Liver (tissue), 2 donors: ENCODE measurements at regions not wholly inside any gene's neighbourhood (a gene's known extent, or its start where the extent isn't known, plus 50 kb on each side); places are given as distances from the start of the nearest gene placed in this dataset.

Source experiments
- FOXA2 ChIP-seq: IDR thresholded peaks from 2 replicates; pipeline ENCODE4 v1.6.1; 2016; ENCODE audit warnings: antibody characterized with exemption
- TF ChIP-seq, protein P1 (sequence below): fragments of 150-350 bp; IDR thresholded peaks from 2 replicates; pipeline ENCODE4 v1.5.1; 2017; ENCODE audit warnings: improper control_type of control experiment, low read depth, low read length; ENCODE audit not compliant: missing input control
- TF ChIP-seq, protein P2 (sequence below): IDR thresholded peaks from 2 replicates; pipeline ENCODE4 v1.6.1; 2016; ENCODE audit warnings: antibody characterized with exemption, mild to moderate bottlenecking
- donor health status: healthy.

- no peak for TF ChIP-seq FOXA2
- TF ChIP-seq, protein P1, sequence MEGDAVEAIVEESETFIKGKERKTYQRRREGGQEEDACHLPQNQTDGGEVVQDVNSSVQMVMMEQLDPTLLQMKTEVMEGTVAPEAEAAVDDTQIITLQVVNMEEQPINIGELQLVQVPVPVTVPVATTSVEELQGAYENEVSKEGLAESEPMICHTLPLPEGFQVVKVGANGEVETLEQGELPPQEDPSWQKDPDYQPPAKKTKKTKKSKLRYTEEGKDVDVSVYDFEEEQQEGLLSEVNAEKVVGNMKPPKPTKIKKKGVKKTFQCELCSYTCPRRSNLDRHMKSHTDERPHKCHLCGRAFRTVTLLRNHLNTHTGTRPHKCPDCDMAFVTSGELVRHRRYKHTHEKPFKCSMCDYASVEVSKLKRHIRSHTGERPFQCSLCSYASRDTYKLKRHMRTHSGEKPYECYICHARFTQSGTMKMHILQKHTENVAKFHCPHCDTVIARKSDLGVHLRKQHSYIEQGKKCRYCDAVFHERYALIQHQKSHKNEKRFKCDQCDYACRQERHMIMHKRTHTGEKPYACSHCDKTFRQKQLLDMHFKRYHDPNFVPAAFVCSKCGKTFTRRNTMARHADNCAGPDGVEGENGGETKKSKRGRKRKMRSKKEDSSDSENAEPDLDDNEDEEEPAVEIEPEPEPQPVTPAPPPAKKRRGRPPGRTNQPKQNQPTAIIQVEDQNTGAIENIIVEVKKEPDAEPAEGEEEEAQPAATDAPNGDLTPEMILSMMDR = no peak
- TF ChIP-seq, protein P2, sequence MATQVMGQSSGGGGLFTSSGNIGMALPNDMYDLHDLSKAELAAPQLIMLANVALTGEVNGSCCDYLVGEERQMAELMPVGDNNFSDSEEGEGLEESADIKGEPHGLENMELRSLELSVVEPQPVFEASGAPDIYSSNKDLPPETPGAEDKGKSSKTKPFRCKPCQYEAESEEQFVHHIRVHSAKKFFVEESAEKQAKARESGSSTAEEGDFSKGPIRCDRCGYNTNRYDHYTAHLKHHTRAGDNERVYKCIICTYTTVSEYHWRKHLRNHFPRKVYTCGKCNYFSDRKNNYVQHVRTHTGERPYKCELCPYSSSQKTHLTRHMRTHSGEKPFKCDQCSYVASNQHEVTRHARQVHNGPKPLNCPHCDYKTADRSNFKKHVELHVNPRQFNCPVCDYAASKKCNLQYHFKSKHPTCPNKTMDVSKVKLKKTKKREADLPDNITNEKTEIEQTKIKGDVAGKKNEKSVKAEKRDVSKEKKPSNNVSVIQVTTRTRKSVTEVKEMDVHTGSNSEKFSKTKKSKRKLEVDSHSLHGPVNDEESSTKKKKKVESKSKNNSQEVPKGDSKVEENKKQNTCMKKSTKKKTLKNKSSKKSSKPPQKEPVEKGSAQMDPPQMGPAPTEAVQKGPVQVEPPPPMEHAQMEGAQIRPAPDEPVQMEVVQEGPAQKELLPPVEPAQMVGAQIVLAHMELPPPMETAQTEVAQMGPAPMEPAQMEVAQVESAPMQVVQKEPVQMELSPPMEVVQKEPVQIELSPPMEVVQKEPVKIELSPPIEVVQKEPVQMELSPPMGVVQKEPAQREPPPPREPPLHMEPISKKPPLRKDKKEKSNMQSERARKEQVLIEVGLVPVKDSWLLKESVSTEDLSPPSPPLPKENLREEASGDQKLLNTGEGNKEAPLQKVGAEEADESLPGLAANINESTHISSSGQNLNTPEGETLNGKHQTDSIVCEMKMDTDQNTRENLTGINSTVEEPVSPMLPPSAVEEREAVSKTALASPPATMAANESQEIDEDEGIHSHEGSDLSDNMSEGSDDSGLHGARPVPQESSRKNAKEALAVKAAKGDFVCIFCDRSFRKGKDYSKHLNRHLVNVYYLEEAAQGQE = no peak
Measured at GRCh38 chr20:19890445-19891051, 126.6 kb upstream of the NAA20 start.
